GM18519 (cell line): ENCODE measurements at regions not wholly inside any gene's neighbourhood (a gene's known extent, or its start where the extent isn't known, plus 50 kb on each side); places are given as distances from the start of the nearest gene placed in this dataset.
A peak's percentile ranks its signal among the peaks of the same experiment; 100 is the strongest.

Experiments used
- ATAC-seq: cut with Tn5 transposase; IDR thresholded peaks from one replicate; pipeline ENCODE4 v1.9.1; 2021; ENCODE audit warnings: mild to moderate bottlenecking, moderate library complexity; ENCODE audit not compliant: unreplicated experiment, low FRiP score

DNA sequence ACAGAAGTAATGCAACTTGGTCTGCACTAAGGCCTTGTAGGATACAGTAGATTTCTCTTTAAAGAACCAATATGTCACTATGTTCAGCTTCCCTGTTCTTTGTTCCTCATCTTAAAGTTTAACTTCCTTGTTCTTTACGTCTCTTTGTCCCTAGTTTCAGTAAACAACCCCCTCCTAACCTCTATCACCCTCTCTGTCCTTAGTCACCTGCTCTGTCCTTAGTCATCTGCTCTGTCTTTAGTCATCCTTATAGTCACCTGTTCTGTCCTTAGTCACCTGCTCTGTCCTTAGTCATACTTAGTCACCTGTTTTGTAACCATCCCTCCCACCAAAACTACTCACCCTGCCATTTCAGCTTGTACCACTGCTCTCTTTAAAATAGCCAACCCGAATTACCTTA, 144.6 kb upstream of the TMEM106B start:
- ATAC-seq: no peak

DNA sequence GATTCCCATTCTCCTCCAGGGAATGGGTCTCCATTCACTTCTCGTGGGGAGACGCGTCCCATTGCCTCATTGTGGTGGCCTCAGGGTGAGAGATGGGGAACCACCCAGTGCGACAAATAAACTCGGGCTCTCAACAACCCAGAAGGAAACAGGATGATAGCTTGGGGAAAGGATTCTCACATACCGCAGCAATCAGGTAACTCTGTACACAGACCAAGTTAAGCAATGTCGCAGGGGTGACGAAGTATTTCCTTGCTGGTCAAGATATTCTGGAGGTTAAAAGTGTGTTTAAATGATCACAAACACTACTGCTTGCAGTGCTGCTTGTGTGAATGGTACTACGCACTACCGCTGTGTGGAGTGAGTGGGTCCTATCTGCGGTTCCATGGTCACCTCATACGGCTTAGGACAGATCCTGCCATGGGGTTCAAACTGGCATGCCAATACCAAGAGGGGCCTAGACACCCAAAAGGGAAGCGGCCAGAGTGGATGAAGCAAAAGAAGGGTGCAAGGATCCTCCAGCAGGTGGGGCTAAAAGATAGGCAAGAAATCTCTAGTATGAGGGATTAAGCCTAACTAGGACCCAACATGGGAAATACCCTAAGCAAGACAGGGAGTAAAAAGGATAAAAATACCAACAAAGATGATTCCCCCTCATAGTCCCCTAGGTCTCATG, 143.8 kb upstream of the TMEM106B start:
- ATAC-seq: peak; percentile 70

- no peak for ATAC-seq
These were observed 141.3 kb upstream of the TMEM106B start for GRCh38 chr7:12069757-12070156.

GRCh38 chr7:12074889-12075288, 136.2 kb upstream of the TMEM106B start:
- no peak for ATAC-seq

- ATAC-seq: no peak
These were observed 131.1 kb upstream of the TMEM106B start for GRCh38 chr7:12080006-12080405.

GRCh38 chr7:12085516-12085915, 125.6 kb upstream of the TMEM106B start:
- ATAC-seq: no peak

DNA sequence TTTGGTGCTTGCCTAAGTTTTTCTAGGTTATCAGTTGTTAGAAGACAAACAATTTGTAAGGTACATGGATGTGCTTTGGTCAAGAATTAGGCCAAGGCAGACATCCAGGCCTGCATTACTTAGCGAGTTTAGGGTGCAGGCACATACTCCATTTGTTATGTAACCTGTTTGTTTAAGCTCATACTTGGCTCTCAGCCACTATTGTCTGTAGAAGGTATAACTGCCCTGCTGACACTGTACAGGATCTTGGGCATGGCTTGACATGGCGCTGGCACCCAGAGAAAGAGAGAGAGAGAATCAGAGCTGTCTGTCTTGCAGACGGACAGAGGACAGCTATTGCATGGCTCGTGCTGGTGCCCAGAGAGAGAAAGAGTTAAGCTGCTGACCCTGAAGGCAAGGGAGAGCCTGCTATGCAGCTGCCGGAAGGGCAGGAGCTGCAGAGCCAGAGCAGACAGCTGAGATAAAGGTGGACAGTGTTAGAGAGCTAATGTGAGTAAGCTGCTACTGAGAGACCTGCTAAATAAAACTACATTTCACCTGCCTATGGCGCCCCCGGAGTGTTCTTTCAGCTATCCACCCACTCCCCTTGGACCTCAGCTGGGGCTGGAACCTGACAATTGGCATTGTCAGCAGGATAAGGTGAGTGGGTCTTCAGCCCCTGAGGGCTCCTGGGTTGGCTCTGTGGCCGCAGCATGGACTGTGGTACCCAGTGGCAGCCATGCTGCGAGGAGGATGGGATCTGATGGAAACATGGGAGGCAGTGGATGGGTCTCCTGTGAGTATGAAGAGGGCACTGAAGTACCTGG, 120.9 kb upstream of the TMEM106B start:
- no peak for ATAC-seq

DNA sequence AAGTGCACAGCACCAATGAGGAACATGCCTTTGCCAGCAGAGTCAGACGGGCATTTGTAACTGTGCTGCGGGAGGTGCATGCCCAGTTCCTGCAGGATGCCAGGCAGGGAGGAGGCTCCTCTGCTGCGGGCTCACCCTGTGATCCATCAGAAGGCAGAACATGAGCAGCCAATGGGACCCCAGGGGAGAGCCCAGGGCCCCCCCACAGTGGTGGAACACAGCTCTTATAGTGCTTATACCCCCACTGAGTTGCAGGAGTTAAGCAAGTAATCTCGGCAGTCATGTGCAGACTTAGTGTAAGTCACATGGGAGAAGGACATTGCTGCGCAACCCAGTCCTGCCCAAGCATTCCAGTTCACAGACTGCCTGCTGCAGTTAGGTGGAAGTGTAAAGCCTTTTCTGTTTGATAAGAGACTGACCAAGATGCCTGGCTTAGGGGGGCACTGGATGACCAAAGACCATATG, 120.3 kb upstream of the TMEM106B start:
- no peak for ATAC-seq

GRCh38 chr7:12091231-12091630, 119.9 kb upstream of the TMEM106B start:
- no peak for ATAC-seq

DNA sequence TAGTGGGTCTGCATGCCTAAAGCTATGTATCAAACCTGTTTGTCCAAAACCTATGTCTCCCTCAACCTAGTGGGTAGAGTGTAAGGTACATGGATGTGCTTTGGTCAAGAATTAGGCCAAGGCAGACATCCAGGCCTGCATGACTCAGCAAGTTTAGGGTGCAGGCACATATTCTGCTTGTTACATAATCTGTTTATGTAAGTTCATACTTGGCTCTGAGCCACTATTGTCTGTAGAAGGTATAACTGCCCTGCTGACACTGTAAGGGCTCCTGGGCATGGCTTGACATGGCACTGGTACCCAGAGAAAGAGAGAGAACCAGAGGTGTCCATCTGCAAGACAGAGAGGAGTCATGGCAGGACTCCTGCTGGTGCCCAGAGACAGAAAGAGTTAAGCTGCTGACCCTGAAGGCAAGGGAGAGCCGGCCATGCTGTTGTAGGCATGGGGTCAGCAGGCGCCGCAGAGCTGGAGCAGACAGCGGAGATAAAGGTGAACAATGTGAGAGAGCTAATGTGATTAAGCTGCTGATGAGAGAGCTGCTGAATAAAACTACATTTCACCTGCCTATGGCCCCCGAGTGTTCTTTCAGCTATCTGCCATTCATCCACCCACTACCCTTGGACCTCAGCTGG, 118.5 kb upstream of the TMEM106B start:
- no peak for ATAC-seq

GRCh38 chr7:12093365-12093764, 117.7 kb upstream of the TMEM106B start:
- no peak for ATAC-seq

DNA sequence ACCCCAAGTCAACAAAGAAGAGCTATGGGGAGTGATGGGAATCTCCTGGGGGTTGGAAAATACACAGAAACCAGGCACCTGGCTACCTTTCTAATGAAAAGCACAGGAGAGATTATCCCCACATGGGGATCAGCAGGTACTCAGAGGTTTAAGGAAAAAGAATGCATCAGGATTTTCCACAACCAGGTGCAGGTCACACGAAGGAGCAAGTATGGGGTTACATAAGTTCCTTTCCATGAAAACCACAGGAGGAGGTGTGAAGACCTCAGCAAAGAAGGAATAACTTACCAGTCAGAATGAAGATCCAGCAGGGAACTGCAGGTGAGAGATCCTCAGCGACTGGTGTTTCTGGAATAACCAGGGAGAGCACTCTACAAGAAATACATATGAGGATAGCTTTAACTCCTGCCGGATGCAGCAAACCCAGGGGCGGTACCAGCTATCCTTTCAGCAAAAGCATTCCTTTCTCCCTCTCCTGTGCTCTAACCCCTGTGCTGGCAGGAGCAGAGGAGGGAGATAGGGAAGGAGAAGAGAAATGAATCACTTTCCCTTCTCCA, 116.7 kb upstream of the TMEM106B start:
- no peak for ATAC-seq

GRCh38 chr7:12102126-12102525, 109.0 kb upstream of the TMEM106B start:
- no peak for ATAC-seq

- ATAC-seq: no peak
These were observed 108.6 kb upstream of the TMEM106B start for GRCh38 chr7:12102527-12102926.

DNA sequence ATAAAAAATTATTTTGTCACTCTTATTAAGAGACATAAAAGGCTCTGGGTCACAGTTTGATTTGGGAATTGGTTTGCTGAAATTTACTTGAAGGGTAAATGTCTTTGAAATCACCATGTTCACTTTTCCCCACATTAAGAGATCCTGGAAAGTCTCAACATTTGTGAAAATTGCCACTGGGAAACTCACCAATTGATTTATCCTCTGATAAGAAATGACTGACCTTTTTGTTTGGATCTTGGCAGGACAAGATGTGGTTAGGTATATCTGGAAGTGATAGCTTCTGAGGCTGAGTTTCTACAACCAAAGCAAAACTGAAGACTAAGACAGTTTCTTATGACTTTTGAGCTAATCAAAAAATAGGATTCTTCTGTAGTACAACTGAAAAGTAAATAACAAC, 107.1 kb upstream of the TMEM106B start:
- ATAC-seq: no peak

DNA sequence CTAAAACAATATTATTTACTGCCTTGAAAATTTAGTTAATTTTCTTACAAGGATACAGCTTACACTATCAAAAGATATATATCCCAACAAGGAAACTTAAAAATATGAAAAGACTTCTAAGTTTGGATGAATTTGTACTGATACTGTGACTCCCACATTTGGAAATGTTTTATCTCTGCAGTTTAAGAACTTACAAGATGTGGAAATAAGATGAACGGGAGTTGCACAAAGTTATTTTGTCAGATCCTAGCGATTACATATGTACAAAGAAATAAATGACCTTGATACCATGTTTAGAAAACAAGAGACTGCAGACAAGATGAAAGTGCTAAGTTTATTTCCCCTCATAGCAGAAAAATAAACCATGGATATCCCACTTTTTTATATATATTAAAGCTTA, 103.7 kb upstream of the TMEM106B start:
- ATAC-seq: no peak

DNA sequence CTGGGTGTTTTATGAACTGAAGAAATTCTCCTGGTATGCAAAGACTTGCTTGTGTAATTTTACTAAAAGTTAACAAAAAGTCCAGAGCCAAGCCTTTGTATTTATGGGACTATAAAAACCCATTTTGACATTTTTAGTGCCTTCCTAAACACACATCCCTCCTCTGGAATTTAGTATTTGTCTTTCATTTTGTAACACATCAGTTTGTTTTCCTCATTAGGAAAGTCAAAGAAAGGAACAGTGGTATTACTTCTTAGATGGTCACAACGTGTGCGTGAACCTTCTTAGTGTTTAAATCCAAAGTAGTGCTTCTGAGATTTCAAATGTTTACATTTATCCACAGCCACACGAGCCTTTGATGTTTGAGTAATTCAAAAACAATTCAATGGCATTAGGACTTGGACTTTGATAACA, 103.2 kb upstream of the TMEM106B start:
- ATAC-seq: no peak

GRCh38 chr7:12110425-12110824, 100.7 kb upstream of the TMEM106B start:
- ATAC-seq: no peak

- no peak for ATAC-seq
These were observed 99.4 kb upstream of the TMEM106B start for GRCh38 chr7:12111422-12112405.

DNA sequence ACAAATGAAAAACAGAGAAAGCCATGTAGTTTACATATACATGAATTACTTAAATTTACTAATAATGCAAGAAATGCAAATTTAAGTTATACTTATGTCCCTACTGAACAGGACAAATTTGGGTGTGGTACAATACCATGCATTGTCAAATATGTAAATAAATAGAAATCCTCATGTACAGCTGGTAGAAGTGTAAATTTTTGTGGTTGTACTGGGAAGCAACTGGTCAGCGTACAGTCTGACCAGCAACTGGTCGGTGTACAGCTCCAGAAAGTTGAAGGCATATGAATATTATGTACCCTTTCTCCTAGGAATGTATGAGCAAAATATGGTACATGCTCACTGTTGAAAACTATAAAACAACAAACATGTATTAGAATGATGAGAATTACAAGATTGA, 93.9 kb upstream of the TMEM106B start:
- no peak for ATAC-seq
